ENCODE measurements at regions not wholly inside any gene's neighbourhood (a gene's known extent, or its start where the extent isn't known, plus 50 kb on each side); places are given as distances from the start of the nearest gene placed in this dataset.

- no peak for TF ChIP-seq CTCF (IDR thresholded peaks at IDR 0.05)
- TF ChIP-seq POLR2A (IDR thresholded peaks at IDR 0.05), result no peak
Observed at GRCh38 chr14:28467611-28468010, 299.0 kb upstream of the FOXG1 start.
